Astrocyte (in vitro differentiated cells and primary cell): ENCODE measurements at regions not wholly inside any gene's neighbourhood (a gene's known extent, or its start where the extent isn't known, plus 50 kb on each side); places are given as distances from the start of the nearest gene placed in this dataset.

Experiments used
- DNase-seq: peaks from one replicate; pipeline ENCODE4 v3.0.0-alpha.2; 2010; ENCODE audit warnings: low read depth
- FAIRE-seq: peaks from 2 replicates; lab custom pipeline; 2011; peaks lifted over from hg19 to GRCh38; lab: Jason Lieb, UNC
- H2AFZ ChIP-seq: 2 replicates; pipeline ENCODE4 v1.6.0; 2012; ENCODE audit warnings: low read depth, low read length, inconsistent platforms
- H3K27ac ChIP-seq: 2 replicates; pipeline ENCODE4 v1.5.1; 2011; ENCODE audit warnings: low read depth, low read length, inconsistent platforms
- H3K27me3 ChIP-seq: 2 replicates; pipeline ENCODE4 v1.6.0; 2011; ENCODE audit warnings: low read length, inconsistent platforms; ENCODE audit not compliant: insufficient read depth
- H3K36me3 ChIP-seq: 2 replicates; pipeline ENCODE4 v1.5.1; 2011; ENCODE audit warnings: low read length, inconsistent platforms; ENCODE audit not compliant: insufficient read depth
- H3K4me1 ChIP-seq: 2 replicates; pipeline ENCODE4 v1.5.1; 2011; ENCODE audit warnings: low read length, inconsistent platforms; ENCODE audit not compliant: insufficient read depth
- H3K4me2 ChIP-seq: 2 replicates; pipeline ENCODE4 v1.6.0; 2012; ENCODE audit warnings: low read length, inconsistent platforms
- H3K4me3 ChIP-seq: 2 replicates; pipeline ENCODE4 v1.5.1; 2011; ENCODE audit warnings: low read depth, mild to moderate bottlenecking, low read length, inconsistent platforms; ENCODE audit not compliant: insufficient read depth
- H3K79me2 ChIP-seq: 2 replicates; pipeline ENCODE4 v1.6.0; 2012; ENCODE audit warnings: mild to moderate bottlenecking, low read length, inconsistent platforms; ENCODE audit not compliant: insufficient read depth
- H3K9ac ChIP-seq: 2 replicates; pipeline ENCODE4 v1.6.0; 2012; ENCODE audit warnings: mild to moderate bottlenecking, low read length, inconsistent platforms
- H3K9me3 ChIP-seq: 2 replicates; pipeline ENCODE4 v1.5.1; 2012; ENCODE audit warnings: low read depth, mild to moderate bottlenecking, low read length, inconsistent platforms; ENCODE audit not compliant: insufficient read depth
- H4K20me1 ChIP-seq: 2 replicates; pipeline ENCODE4 v1.6.0; 2012; ENCODE audit warnings: low read length, inconsistent platforms; ENCODE audit not compliant: insufficient read depth
- H3K27ac Mint-ChIP-seq: one replicate; pipeline ENCODE4 v1.8.0; 2021; ENCODE audit warnings: mild to moderate bottlenecking, mixed read lengths; ENCODE audit not compliant: unreplicated experiment
- H3K27me3 Mint-ChIP-seq: one replicate; pipeline ENCODE4 v1.8.0; 2021; ENCODE audit warnings: low read depth, mixed read lengths; ENCODE audit not compliant: unreplicated experiment
- H3K36me3 Mint-ChIP-seq: one replicate; pipeline ENCODE4 v1.8.0; 2021; ENCODE audit warnings: low read depth, mixed read lengths; ENCODE audit not compliant: unreplicated experiment
- H3K4me1 Mint-ChIP-seq: one replicate; pipeline ENCODE4 v1.8.0; 2021; ENCODE audit warnings: low read depth, mixed read lengths; ENCODE audit not compliant: unreplicated experiment
- H3K4me3 Mint-ChIP-seq: one replicate; pipeline ENCODE4 v1.8.0; 2021; ENCODE audit warnings: mild to moderate bottlenecking, moderate library complexity, mixed read lengths; ENCODE audit not compliant: unreplicated experiment
- H3K9me3 Mint-ChIP-seq: one replicate; pipeline ENCODE4 v1.8.0; 2021; ENCODE audit warnings: mild to moderate bottlenecking, mixed read lengths; ENCODE audit not compliant: unreplicated experiment
- CTCF ChIP-seq: IDR thresholded peaks from 2 replicates; pipeline ENCODE4 v1.5.1; 2011; ENCODE audit warnings: low read depth, mild to moderate bottlenecking, inconsistent platforms, low read length, moderate library complexity; ENCODE audit not compliant: insufficient read depth
- EZH2 ChIP-seq: IDR thresholded peaks from 2 replicates; pipeline ENCODE4 v1.6.1; 2012; ENCODE audit warnings: mild to moderate bottlenecking, low read length, inconsistent platforms; ENCODE audit not compliant: insufficient read depth

- Histone ChIP-seq H3K4me1 (no peaks in the 10 kb centered on the region), H3K4me2 (no peak overlapping the region), H2AFZ (no peak overlapping the region), H3K9me3 (peaks cover 6% of the 10 kb centered on the region), H3K27me3 (peaks cover 2% of the 10 kb centered on the region), H3K27ac (no peak overlapping the region), H4K20me1 (no peaks in the 10 kb centered on the region), H3K36me3 (no peaks in the 10 kb centered on the region), H3K79me2 (no peaks in the 10 kb centered on the region), H3K9ac (no peak overlapping the region), H3K4me3 (no peak overlapping the region)
- peaks cover 6% of the 10 kb centered on the region for H3K9me3 Mint-ChIP-seq
- DNase-seq, result no peak
- peaks cover 10% of the 10 kb centered on the region for H3K4me1 Mint-ChIP-seq
- TF ChIP-seq CTCF, result no peak
- TF ChIP-seq EZH2, result no peak
- peaks cover 22% of the 10 kb centered on the region for H3K27me3 Mint-ChIP-seq
- no peak overlapping the region for H3K4me3 Mint-ChIP-seq
- H3K36me3 Mint-ChIP-seq, result no peaks in the 10 kb centered on the region
- no peak overlapping the region for H3K27ac Mint-ChIP-seq
- FAIRE-seq, result no peak
Observed at GRCh38 chr6:159490298-159490937, 202.6 kb downstream of the SOD2 start.

GRCh38 chr6:159487636-159488035, 205.4 kb downstream of the SOD2 start:
- H3K4me1 Mint-ChIP-seq, result peaks cover 10% of the 10 kb centered on the region
- no peak overlapping the region for H3K4me3 Mint-ChIP-seq
- no peaks in the 10 kb centered on the region for H3K36me3 Mint-ChIP-seq
- Histone ChIP-seq H3K4me2 (peak overlapping the region; percentile 36), H3K27ac (no peak overlapping the region), H3K9me3 (peaks cover 6% of the 10 kb centered on the region), H3K79me2 (no peaks in the 10 kb centered on the region), H3K4me1 (no peaks in the 10 kb centered on the region), H3K36me3 (no peaks in the 10 kb centered on the region), H3K4me3 (no peak overlapping the region), H4K20me1 (no peaks in the 10 kb centered on the region), H2AFZ (no peak overlapping the region), H3K9ac (no peak overlapping the region), H3K27me3 (peaks cover 2% of the 10 kb centered on the region)
- TF ChIP-seq EZH2 (no peak), CTCF (no peak)
- FAIRE-seq (no peak), DNase-seq (peak; percentile 16)
- H3K27me3 Mint-ChIP-seq, result peaks cover 15% of the 10 kb centered on the region
- H3K9me3 Mint-ChIP-seq, result peaks cover 5% of the 10 kb centered on the region
- H3K27ac Mint-ChIP-seq, result no peak overlapping the region

GRCh38 chr6:159483259-159483658, 209.8 kb downstream of the SOD2 start:
- DNase-seq (no peak), FAIRE-seq (no peak)
- Mint-ChIP-seq H3K36me3 (no peaks in the 10 kb centered on the region), H3K4me3 (no peak overlapping the region), H3K9me3 (no peaks in the 10 kb centered on the region), H3K27ac (no peak overlapping the region), H3K4me1 (peaks cover 16% of the 10 kb centered on the region), H3K27me3 (peaks cover 2% of the 10 kb centered on the region)
- Histone ChIP-seq H3K79me2 (no peaks in the 10 kb centered on the region), H3K27me3 (no peaks in the 10 kb centered on the region), H2AFZ (no peak overlapping the region), H3K4me2 (no peak overlapping the region), H3K4me1 (no peaks in the 10 kb centered on the region), H4K20me1 (no peaks in the 10 kb centered on the region), H3K36me3 (no peaks in the 10 kb centered on the region), H3K9ac (no peak overlapping the region), H3K9me3 (no peaks in the 10 kb centered on the region), H3K4me3 (no peak overlapping the region), H3K27ac (no peak overlapping the region)
- TF ChIP-seq EZH2 (no peak), CTCF (no peak)
